GM12865 (cell line): ENCODE measurements at regions not wholly inside any gene's neighbourhood (a gene's known extent, or its start where the extent isn't known, plus 50 kb on each side); places are given as distances from the start of the nearest gene placed in this dataset.

Experiments
- DNase-seq: peaks from one replicate; pipeline ENCODE4 v3.0.0; 2010; ENCODE audit warnings: low read depth
- H3K4me3 ChIP-seq: 2 replicates; pipeline ENCODE4 v1.5.1; 2011; ENCODE audit warnings: mild to moderate bottlenecking, low read depth, low read length, control low read depth
- CTCF ChIP-seq: IDR thresholded peaks from 2 replicates; pipeline ENCODE4 v1.5.1; 2011; ENCODE audit warnings: low read length, control low read depth, low read depth, inconsistent platforms; ENCODE audit not compliant: insufficient read depth; ENCODE audit errors: missing control alignments

DNA sequence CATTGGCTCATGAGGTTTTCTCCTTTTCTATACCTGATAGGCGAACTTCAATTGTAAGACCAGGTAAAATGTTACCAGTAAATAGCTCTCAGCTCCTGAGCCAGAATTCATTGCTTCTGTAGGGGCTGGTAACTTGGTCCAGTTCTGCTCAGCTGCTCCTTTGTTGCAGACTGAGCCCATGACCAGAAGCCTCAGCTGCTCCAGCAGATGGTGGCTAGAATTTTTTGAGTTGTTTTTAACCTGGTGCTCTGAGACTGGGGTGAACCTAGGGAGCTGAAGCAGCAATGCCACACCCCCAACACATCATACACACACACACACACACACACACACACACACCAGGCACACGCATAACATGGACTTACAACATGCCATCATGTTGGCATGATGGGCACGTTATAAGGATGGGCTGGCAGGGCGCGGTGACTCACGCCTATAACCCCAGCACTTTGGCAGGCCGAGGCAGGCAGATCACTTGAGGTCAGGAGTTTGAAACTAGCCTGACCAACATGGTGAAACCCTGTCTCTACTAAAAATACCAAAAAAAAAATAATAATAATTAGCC, 103.1 kb downstream of the QRSL1 start:
- H3K4me3 ChIP-seq: no peak overlapping the region
- TF ChIP-seq CTCF: no peak
- DNase-seq: no peak

DNA sequence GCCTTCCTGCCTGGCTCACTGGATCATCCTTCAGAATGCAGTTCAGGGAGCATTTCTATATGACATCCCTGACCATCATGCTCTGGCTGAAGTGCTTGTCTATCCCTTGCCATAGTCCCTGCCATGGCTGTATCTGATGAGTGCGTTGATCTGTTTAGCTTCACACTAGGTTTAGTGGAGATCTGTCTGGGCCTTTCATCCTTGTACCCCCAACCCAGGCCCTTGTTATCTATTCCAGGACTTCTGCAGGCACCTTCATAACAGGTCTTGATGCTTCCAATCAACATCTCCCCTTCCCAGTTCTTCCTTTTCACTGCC, 102.4 kb downstream of the QRSL1 start:
- no peak for TF ChIP-seq CTCF
- DNase-seq: no peak
- H3K4me3 ChIP-seq: no peak overlapping the region

GRCh38 chr6:106731144-106731842, 101.9 kb downstream of the QRSL1 start:
- no peak for DNase-seq
- no peak overlapping the region for H3K4me3 ChIP-seq
- no peak for TF ChIP-seq CTCF

DNA sequence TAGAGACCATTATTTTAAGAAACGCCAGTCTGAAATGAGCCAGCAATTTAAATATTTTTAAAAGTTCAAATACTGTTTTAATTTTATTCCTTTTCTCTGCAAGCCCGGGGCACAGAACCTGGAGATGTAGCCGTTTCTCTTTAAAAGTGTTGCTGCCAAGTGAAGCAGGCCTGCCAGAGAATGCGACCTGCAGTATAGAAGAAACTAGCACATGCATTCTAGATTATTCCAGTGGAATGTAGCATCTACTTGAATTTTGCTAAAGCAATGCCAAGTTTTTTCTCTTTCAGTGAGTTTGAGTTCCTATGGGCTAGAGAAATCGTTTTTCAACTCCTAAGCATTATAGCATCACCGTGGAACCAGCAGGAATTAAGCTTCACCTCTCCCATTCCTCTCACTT, 101.3 kb downstream of the QRSL1 start:
- no peak for DNase-seq
- H3K4me3 ChIP-seq: no peak overlapping the region
- no peak for TF ChIP-seq CTCF

GRCh38 chr6:106730264-106730663, 100.9 kb downstream of the QRSL1 start:
- TF ChIP-seq CTCF: no peak
- DNase-seq: no peak
- H3K4me3 ChIP-seq: no peak overlapping the region

- no peak for DNase-seq
- no peak overlapping the region for H3K4me3 ChIP-seq
- no peak for TF ChIP-seq CTCF
Observed at GRCh38 chr6:106729841-106730240, 100.5 kb downstream of the QRSL1 start.
